WTC11 (cell line): ENCODE measurements at regions not wholly inside any gene's neighbourhood (a gene's known extent, or its start where the extent isn't known, plus 50 kb on each side); places are given as distances from the start of the nearest gene placed in this dataset.
A peak's percentile ranks its signal among the peaks of the same experiment; 100 is the strongest.

ENCODE experiments used
- ATAC-seq: fragments of 200-7000 bp; cut with Tn5 transposase; 2 replicates; pipeline ENCODE4 v1.10.0; 2021; ENCODE audit warnings: mild to moderate bottlenecking, moderate library complexity
- CTCF ChIA-PET: fragments of 300-600 bp; sonication (Branson Sonifier 250); formaldehyde crosslinking; loops from one replicate; lab custom pipeline; 2021; ENCODE audit warnings: antibody characterized with exemption; lab: Charles Lee
- POLR2A ChIA-PET: fragments of 350-600 bp; sonication (Branson Sonifier 250); formaldehyde crosslinking; loops from one replicate; lab custom pipeline; 2021; ENCODE audit warnings: antibody characterized with exemption; lab: Charles Lee
- DNase-seq: peaks from one replicate; pipeline ENCODE4 v3.0.0; 2021; ENCODE audit warnings: low spot score
- H3K27ac Mint-ChIP-seq: 2 replicates; pipeline ENCODE4 v1.8.0; 2021; ENCODE audit warnings: mixed read lengths
- H3K27me3 Mint-ChIP-seq: 2 replicates; pipeline ENCODE4 v1.8.0; 2021; ENCODE audit warnings: low read depth, mild to moderate bottlenecking, moderate library complexity, mixed read lengths
- H3K36me3 Mint-ChIP-seq: 2 replicates; pipeline ENCODE4 v1.8.0; 2021; ENCODE audit warnings: mixed read lengths
- H3K4me1 Mint-ChIP-seq: 2 replicates; pipeline ENCODE4 v1.8.0; 2022; ENCODE audit warnings: mixed read lengths
- H3K4me3 Mint-ChIP-seq: 2 replicates; pipeline ENCODE4 v1.8.0; 2021; ENCODE audit warnings: mild to moderate bottlenecking, moderate library complexity, mixed read lengths
- H3K9me3 Mint-ChIP-seq: 2 replicates; pipeline ENCODE4 v1.8.0; 2021; ENCODE audit warnings: mixed read lengths
- ESRRA ChIP-seq: sonication (generic); formaldehyde crosslinking; IDR thresholded peaks from 2 replicates; pipeline ENCODE4 v1.8.1; 2022; ENCODE audit warnings: mild to moderate bottlenecking, missing genetic modification reagents, borderline replicate concordance
- GABPB1 ChIP-seq: sonication (generic); formaldehyde crosslinking; IDR thresholded peaks from 2 replicates; pipeline ENCODE4 v1.8.1; 2023; ENCODE audit warnings: mild to moderate bottlenecking, missing genetic modification reagents
- GTF2I ChIP-seq: fragments of 250-450 bp; sonication (Bioruptor Pico); conservative IDR thresholded peaks from 2 replicates; pipeline ENCODE4 v1.4.0; 2021; ENCODE audit warnings: mild to moderate bottlenecking
- NR2C2 ChIP-seq: sonication (generic); formaldehyde crosslinking; IDR thresholded peaks from 2 replicates; pipeline ENCODE4 v1.8.0; 2022; ENCODE audit warnings: mild to moderate bottlenecking, missing genetic modification reagents
- RORB ChIP-seq: fragments of 250-450 bp; sonication (Bioruptor Pico); IDR thresholded peaks from 2 replicates; pipeline ENCODE4 v1.9.0; 2021; ENCODE audit warnings: mild to moderate bottlenecking
- SMAD4 ChIP-seq: sonication (generic); formaldehyde crosslinking; IDR thresholded peaks from 2 replicates; pipeline ENCODE4 v1.8.0; 2022; ENCODE audit warnings: mild to moderate bottlenecking, missing genetic modification reagents
- TP53 ChIP-seq: sonication (generic); formaldehyde crosslinking; IDR thresholded peaks from 2 replicates; pipeline ENCODE4 v1.8.1; 2023; ENCODE audit warnings: mild to moderate bottlenecking, missing genetic modification reagents
- ZBTB21 ChIP-seq: sonication (generic); formaldehyde crosslinking; IDR thresholded peaks from 2 replicates; pipeline ENCODE4 v1.8.1; 2023; ENCODE audit warnings: mild to moderate bottlenecking, missing genetic modification reagents, borderline replicate concordance
- ZNF121 ChIP-seq: sonication (generic); formaldehyde crosslinking; IDR thresholded peaks from 2 replicates; pipeline ENCODE4 v1.8.0; 2023; ENCODE audit warnings: missing genetic modification reagents
- ZNF317 ChIP-seq: sonication (generic); formaldehyde crosslinking; IDR thresholded peaks from 2 replicates; pipeline ENCODE4 v1.8.1; 2023; ENCODE audit warnings: low read depth, mild to moderate bottlenecking, moderate library complexity, missing genetic modification reagents, borderline replicate concordance
- TF ChIP-seq, protein P1 (sequence below): sonication (generic); formaldehyde crosslinking; IDR thresholded peaks from 2 replicates; pipeline ENCODE4 v1.8.1; 2023; ENCODE audit warnings: mild to moderate bottlenecking, missing genetic modification reagents, moderate library complexity
- TF ChIP-seq, protein P2 (sequence below): sonication (generic); formaldehyde crosslinking; IDR thresholded peaks from 2 replicates; pipeline ENCODE4 v1.8.1; 2022; ENCODE audit warnings: low read depth, missing genetic modification reagents, borderline replicate concordance
- TF ChIP-seq, protein P3 (sequence below): sonication (generic); formaldehyde crosslinking; IDR thresholded peaks from 2 replicates; pipeline ENCODE4 v1.8.1; 2022; ENCODE audit warnings: mild to moderate bottlenecking, missing genetic modification reagents, moderate library complexity, borderline replicate concordance
- TF ChIP-seq, protein P4 (sequence below): sonication (generic); formaldehyde crosslinking; IDR thresholded peaks from 2 replicates; pipeline ENCODE4 v1.8.0; 2023; ENCODE audit warnings: missing genetic modification reagents, mild to moderate bottlenecking, borderline replicate concordance
- TF ChIP-seq, protein P5 (sequence below): fragments of 250-450 bp; sonication (Bioruptor Pico); IDR thresholded peaks from 2 replicates; pipeline ENCODE4 v1.9.0; 2021; ENCODE audit warnings: mild to moderate bottlenecking, borderline replicate concordance
- TF ChIP-seq, protein P6 (sequence below): sonication (generic); formaldehyde crosslinking; IDR thresholded peaks from 2 replicates; pipeline ENCODE4 v1.8.1; 2023; ENCODE audit warnings: mild to moderate bottlenecking, missing genetic modification reagents

DNA sequence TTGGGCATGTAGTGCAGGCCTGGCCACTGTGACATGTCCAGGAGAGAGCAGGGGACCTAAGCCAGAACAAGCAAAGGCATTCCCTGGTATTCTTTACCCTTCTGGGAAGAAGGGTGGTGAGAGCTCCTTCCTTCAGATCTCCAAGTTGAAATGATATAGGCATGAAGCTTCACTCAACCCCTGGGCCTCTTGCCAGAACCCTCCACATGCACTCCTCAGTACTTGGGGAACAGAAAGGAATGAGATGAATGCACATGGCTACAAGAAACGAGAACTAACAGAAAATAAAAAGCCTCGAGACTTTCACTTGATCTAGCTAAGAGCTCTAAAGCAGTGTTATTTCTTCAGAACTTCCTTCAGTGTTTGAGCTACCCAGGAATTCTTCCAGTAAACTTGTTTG is 262.2 kb downstream of the ETV1 start:
- ATAC-seq (no peak), DNase-seq (no peak)
- Mint-ChIP-seq H3K9me3 (peaks cover 22% of the 10 kb centered on the region), H3K27me3 (no peaks in the 10 kb centered on the region), H3K4me3 (no peak overlapping the region), H3K27ac (peak overlapping the region; percentile 57), H3K36me3 (peaks cover 10% of the 10 kb centered on the region; the same call in 1 of the 2 replicates)
- ChIA-PET POLR2A (no interaction called here), CTCF (no interaction called here)
- TF ChIP-seq, protein P1, sequence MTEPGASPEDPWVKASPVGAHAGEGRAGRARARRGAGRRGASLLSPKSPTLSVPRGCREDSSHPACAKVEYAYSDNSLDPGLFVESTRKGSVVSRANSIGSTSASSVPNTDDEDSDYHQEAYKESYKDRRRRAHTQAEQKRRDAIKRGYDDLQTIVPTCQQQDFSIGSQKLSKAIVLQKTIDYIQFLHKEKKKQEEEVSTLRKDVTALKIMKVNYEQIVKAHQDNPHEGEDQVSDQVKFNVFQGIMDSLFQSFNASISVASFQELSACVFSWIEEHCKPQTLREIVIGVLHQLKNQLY: no peak
- TF ChIP-seq, protein P2, sequence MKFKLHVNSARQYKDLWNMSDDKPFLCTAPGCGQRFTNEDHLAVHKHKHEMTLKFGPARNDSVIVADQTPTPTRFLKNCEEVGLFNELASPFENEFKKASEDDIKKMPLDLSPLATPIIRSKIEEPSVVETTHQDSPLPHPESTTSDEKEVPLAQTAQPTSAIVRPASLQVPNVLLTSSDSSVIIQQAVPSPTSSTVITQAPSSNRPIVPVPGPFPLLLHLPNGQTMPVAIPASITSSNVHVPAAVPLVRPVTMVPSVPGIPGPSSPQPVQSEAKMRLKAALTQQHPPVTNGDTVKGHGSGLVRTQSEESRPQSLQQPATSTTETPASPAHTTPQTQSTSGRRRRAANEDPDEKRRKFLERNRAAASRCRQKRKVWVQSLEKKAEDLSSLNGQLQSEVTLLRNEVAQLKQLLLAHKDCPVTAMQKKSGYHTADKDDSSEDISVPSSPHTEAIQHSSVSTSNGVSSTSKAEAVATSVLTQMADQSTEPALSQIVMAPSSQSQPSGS (CRISPR knock-in tag): no peak
- TF ChIP-seq ZNF317 (CRISPR knock-in tag) (no peak), ZNF121 (CRISPR knock-in tag) (no peak), RORB (CRISPR knock-in tag) (no peak), GTF2I (CRISPR knock-in tag) (no peak)
- TF ChIP-seq, protein P3, sequence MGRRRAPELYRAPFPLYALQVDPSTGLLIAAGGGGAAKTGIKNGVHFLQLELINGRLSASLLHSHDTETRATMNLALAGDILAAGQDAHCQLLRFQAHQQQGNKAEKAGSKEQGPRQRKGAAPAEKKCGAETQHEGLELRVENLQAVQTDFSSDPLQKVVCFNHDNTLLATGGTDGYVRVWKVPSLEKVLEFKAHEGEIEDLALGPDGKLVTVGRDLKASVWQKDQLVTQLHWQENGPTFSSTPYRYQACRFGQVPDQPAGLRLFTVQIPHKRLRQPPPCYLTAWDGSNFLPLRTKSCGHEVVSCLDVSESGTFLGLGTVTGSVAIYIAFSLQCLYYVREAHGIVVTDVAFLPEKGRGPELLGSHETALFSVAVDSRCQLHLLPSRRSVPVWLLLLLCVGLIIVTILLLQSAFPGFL (CRISPR knock-in tag): no peak
- TF ChIP-seq, protein P4, sequence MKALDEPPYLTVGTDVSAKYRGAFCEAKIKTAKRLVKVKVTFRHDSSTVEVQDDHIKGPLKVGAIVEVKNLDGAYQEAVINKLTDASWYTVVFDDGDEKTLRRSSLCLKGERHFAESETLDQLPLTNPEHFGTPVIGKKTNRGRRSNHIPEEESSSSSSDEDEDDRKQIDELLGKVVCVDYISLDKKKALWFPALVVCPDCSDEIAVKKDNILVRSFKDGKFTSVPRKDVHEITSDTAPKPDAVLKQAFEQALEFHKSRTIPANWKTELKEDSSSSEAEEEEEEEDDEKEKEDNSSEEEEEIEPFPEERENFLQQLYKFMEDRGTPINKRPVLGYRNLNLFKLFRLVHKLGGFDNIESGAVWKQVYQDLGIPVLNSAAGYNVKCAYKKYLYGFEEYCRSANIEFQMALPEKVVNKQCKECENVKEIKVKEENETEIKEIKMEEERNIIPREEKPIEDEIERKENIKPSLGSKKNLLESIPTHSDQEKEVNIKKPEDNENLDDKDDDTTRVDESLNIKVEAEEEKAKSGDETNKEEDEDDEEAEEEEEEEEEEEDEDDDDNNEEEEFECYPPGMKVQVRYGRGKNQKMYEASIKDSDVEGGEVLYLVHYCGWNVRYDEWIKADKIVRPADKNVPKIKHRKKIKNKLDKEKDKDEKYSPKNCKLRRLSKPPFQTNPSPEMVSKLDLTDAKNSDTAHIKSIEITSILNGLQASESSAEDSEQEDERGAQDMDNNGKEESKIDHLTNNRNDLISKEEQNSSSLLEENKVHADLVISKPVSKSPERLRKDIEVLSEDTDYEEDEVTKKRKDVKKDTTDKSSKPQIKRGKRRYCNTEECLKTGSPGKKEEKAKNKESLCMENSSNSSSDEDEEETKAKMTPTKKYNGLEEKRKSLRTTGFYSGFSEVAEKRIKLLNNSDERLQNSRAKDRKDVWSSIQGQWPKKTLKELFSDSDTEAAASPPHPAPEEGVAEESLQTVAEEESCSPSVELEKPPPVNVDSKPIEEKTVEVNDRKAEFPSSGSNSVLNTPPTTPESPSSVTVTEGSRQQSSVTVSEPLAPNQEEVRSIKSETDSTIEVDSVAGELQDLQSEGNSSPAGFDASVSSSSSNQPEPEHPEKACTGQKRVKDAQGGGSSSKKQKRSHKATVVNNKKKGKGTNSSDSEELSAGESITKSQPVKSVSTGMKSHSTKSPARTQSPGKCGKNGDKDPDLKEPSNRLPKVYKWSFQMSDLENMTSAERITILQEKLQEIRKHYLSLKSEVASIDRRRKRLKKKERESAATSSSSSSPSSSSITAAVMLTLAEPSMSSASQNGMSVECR (CRISPR knock-in tag): no peak
- TF ChIP-seq, all 79 proteins: peak for 0
- H3K4me1 Mint-ChIP-seq: no peaks in the 10 kb centered on the region

DNA sequence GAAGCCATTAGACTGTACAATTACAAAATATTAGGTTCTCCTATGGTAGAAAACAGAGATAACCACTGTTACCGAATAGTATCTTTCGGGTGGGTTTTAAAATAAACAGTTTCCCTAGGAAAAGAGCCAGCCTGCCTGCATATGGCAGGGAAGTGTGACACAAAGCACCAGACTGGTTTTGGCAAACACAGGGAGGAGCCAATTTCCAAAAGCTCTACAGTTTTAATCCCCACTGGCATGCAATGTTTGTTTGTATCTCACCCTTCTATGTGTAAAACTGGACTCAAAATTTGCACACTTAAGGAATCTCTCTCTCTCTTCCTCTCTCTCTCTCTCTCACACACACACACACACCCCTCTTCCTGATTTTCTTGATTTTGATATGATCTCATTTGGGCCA is 261.7 kb downstream of the ETV1 start:
- no peak overlapping the region for H3K27ac Mint-ChIP-seq
- H3K4me1 Mint-ChIP-seq: no peaks in the 10 kb centered on the region
- no peaks in the 10 kb centered on the region for H3K27me3 Mint-ChIP-seq
- TF ChIP-seq GABPB1 (no peak), NR2C2 (no peak), SMAD4 (CRISPR knock-in tag) (no peak), TP53 (CRISPR knock-in tag) (no peak), ESRRA (CRISPR knock-in tag) (no peak), ZBTB21 (CRISPR knock-in tag) (no peak)
- TF ChIP-seq, protein P5, sequence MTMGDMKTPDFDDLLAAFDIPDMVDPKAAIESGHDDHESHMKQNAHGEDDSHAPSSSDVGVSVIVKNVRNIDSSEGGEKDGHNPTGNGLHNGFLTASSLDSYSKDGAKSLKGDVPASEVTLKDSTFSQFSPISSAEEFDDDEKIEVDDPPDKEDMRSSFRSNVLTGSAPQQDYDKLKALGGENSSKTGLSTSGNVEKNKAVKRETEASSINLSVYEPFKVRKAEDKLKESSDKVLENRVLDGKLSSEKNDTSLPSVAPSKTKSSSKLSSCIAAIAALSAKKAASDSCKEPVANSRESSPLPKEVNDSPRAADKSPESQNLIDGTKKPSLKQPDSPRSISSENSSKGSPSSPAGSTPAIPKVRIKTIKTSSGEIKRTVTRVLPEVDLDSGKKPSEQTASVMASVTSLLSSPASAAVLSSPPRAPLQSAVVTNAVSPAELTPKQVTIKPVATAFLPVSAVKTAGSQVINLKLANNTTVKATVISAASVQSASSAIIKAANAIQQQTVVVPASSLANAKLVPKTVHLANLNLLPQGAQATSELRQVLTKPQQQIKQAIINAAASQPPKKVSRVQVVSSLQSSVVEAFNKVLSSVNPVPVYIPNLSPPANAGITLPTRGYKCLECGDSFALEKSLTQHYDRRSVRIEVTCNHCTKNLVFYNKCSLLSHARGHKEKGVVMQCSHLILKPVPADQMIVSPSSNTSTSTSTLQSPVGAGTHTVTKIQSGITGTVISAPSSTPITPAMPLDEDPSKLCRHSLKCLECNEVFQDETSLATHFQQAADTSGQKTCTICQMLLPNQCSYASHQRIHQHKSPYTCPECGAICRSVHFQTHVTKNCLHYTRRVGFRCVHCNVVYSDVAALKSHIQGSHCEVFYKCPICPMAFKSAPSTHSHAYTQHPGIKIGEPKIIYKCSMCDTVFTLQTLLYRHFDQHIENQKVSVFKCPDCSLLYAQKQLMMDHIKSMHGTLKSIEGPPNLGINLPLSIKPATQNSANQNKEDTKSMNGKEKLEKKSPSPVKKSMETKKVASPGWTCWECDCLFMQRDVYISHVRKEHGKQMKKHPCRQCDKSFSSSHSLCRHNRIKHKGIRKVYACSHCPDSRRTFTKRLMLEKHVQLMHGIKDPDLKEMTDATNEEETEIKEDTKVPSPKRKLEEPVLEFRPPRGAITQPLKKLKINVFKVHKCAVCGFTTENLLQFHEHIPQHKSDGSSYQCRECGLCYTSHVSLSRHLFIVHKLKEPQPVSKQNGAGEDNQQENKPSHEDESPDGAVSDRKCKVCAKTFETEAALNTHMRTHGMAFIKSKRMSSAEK: no peak
- TF ChIP-seq, protein P4 (CRISPR knock-in tag): no peak
- TF ChIP-seq, protein P6, sequence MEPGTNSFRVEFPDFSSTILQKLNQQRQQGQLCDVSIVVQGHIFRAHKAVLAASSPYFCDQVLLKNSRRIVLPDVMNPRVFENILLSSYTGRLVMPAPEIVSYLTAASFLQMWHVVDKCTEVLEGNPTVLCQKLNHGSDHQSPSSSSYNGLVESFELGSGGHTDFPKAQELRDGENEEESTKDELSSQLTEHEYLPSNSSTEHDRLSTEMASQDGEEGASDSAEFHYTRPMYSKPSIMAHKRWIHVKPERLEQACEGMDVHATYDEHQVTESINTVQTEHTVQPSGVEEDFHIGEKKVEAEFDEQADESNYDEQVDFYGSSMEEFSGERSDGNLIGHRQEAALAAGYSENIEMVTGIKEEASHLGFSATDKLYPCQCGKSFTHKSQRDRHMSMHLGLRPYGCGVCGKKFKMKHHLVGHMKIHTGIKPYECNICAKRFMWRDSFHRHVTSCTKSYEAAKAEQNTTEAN (CRISPR knock-in tag): no peak

More for the DNA sequence above, 261.7 kb downstream of the ETV1 start:
- CTCF ChIA-PET: no interaction called here
- Mint-ChIP-seq H3K9me3 (peaks cover 22% of the 10 kb centered on the region), H3K36me3 (peaks cover 10% of the 10 kb centered on the region; the same call in 1 of the 2 replicates), H3K4me3 (no peak overlapping the region)
- POLR2A ChIA-PET: no interaction called here
- DNase-seq (no peak), ATAC-seq (no peak)
